ENCODE measurements at regions not wholly inside any gene's neighbourhood (a gene's known extent, or its start where the extent isn't known, plus 50 kb on each side); places are given as distances from the start of the nearest gene placed in this dataset.

GRCh38 chr6:163956571-163957407, 542.3 kb downstream of the QKI start:
- no peak for TF ChIP-seq POLR2AphosphoS5 (IDR thresholded peaks at IDR 0.05; ENCODE audit: borderline replicate concordance, low read depth, low read length)
- no peak for TF ChIP-seq EZH2 (IDR thresholded peaks at IDR 0.05)
